NCI-H2196 (cell line): ENCODE measurements at regions not wholly inside any gene's neighbourhood (a gene's known extent, or its start where the extent isn't known, plus 50 kb on each side); places are given as distances from the start of the nearest gene placed in this dataset.

ENCODE experiments used
- DNase-seq: peaks from one replicate; lab custom pipeline; 2025; ENCODE audit not compliant: unreplicated experiment; lab: John Stamatoyannopoulos, UW

GRCh38 chr3:194738254-194739093 lies 52.8 kb downstream of the FAM43A start:
- DNase-seq, result peak; percentile 81

- DNase-seq, result no peak
Measured at GRCh38 chr3:194739498-194740284, 54.0 kb downstream of the FAM43A start.

- DNase-seq, result no peak
Measured at GRCh38 chr3:194740859-194741491, 55.3 kb downstream of the FAM43A start.

GRCh38 chr3:194741916-194742315 lies 56.2 kb downstream of the FAM43A start:
- no peak for DNase-seq

- no peak for DNase-seq
Measured at GRCh38 chr3:194744826-194745225, 59.1 kb downstream of the FAM43A start.

- DNase-seq, result no peak
Measured at GRCh38 chr3:194745422-194746184, 59.9 kb downstream of the FAM43A start.

- no peak for DNase-seq
Measured at GRCh38 chr3:194748225-194748624, 62.5 kb downstream of the FAM43A start.

GRCh38 chr3:194749631-194750490 lies 64.2 kb downstream of the FAM43A start:
- no peak for DNase-seq

- DNase-seq, result no peak
Measured at GRCh38 chr3:194750491-194750828, 64.8 kb downstream of the FAM43A start.

- DNase-seq, result no peak
Measured at GRCh38 chr3:194755671-194756459, 70.2 kb downstream of the FAM43A start.

- peak; percentile 73 for DNase-seq
Measured at GRCh38 chr3:194756460-194756779, 70.7 kb downstream of the FAM43A start.

- no peak for DNase-seq
Measured at GRCh38 chr3:194756791-194757325, 71.2 kb downstream of the FAM43A start.

GRCh38 chr3:194757647-194758061 lies 72.0 kb downstream of the FAM43A start:
- DNase-seq, result no peak

- DNase-seq, result no peak
Measured at GRCh38 chr3:194758716-194759115, 73.0 kb downstream of the FAM43A start.

GRCh38 chr3:194760494-194761137 lies 74.9 kb downstream of the FAM43A start:
- DNase-seq, result no peak

GRCh38 chr3:194761384-194761783 lies 75.7 kb downstream of the FAM43A start:
- DNase-seq, result peak; percentile 70

- no peak for DNase-seq
Measured at GRCh38 chr3:194766845-194767244, 81.2 kb downstream of the FAM43A start.

- no peak for DNase-seq
Measured at GRCh38 chr3:194767446-194768207, 81.9 kb downstream of the FAM43A start.
